ENCODE measurements at regions not wholly inside any gene's neighbourhood (a gene's known extent, or its start where the extent isn't known, plus 50 kb on each side); places are given as distances from the start of the nearest gene placed in this dataset.
"Not testable (repeated sequence)": the region's sequence is repeated elsewhere in the genome, so short reads cannot be mapped to it uniquely, and the experiment has no call there.

- H3K9me3 Mint-ChIP-seq: peaks cover 2 to 5% (median 5%) of the 10 kb centered on the region in 3 donors
- peak overlapping the region in 1 of 4 donors; percentile 53 for H3K4me3 Mint-ChIP-seq
- no peaks in the 10 kb centered on the region for H3K36me3 Mint-ChIP-seq
- H3K27ac Mint-ChIP-seq: no peak overlapping the region
- H3K27me3 Mint-ChIP-seq: peaks cover 8% of the 10 kb centered on the region
- no peaks in the 10 kb centered on the region for H3K4me1 Mint-ChIP-seq
Measured at GRCh38 chr11:134659882-134660281, 247.8 kb upstream of the B3GAT1 start.

GRCh38 chr11:134658481-134659225 lies 246.6 kb upstream of the B3GAT1 start:
- Mint-ChIP-seq H3K4me3 (no peak overlapping the region), H3K27ac (no peak overlapping the region), H3K27me3 (peaks cover 5% of the 10 kb centered on the region), H3K4me1 (no peaks in the 10 kb centered on the region), H3K36me3 (no peaks in the 10 kb centered on the region), H3K9me3 (peaks cover 2 to 5% (median 5%) of the 10 kb centered on the region in 3 donors)

- no peaks in the 10 kb centered on the region for H3K4me1 Mint-ChIP-seq
- H3K4me3 Mint-ChIP-seq: no peak overlapping the region
- peaks cover 13% of the 10 kb centered on the region for H3K27me3 Mint-ChIP-seq
- no peak overlapping the region for H3K27ac Mint-ChIP-seq
- H3K36me3 Mint-ChIP-seq: no peaks in the 10 kb centered on the region
- H3K9me3 Mint-ChIP-seq: peaks cover 4 to 5% (median 5%) of the 10 kb centered on the region in 3 donors
Measured at GRCh38 chr11:134657631-134658030, 245.6 kb upstream of the B3GAT1 start.

- Mint-ChIP-seq H3K27me3 (peaks cover 15% of the 10 kb centered on the region), H3K27ac (no peak overlapping the region), H3K9me3 (peaks cover 4 to 5% (median 5%) of the 10 kb centered on the region in 3 donors), H3K4me1 (no peaks in the 10 kb centered on the region), H3K36me3 (no peaks in the 10 kb centered on the region), H3K4me3 (no peak overlapping the region)
Measured at GRCh38 chr11:134656861-134657540, 245.0 kb upstream of the B3GAT1 start.

- not testable (repeated sequence) for H3K4me1 Mint-ChIP-seq, H3K4me3 Mint-ChIP-seq, H3K9me3 Mint-ChIP-seq, H3K36me3 Mint-ChIP-seq
- Mint-ChIP-seq H3K27me3 (peaks cover 16% of the 10 kb centered on the region), H3K27ac (peak overlapping the region in 1 of 3 donors; percentile 39)
Measured at GRCh38 chr11:134656086-134656840, 244.2 kb upstream of the B3GAT1 start.

GRCh38 chr11:134655189-134655989 lies 243.3 kb upstream of the B3GAT1 start:
- Mint-ChIP-seq H3K9me3 (peaks cover 2 to 5% (median 5%) of the 10 kb centered on the region in 3 donors), H3K27ac (no peak overlapping the region), H3K4me1 (no peaks in the 10 kb centered on the region), H3K36me3 (no peaks in the 10 kb centered on the region), H3K27me3 (peaks cover 16% of the 10 kb centered on the region), H3K4me3 (no peak overlapping the region)

GRCh38 chr11:134654161-134654915 lies 242.3 kb upstream of the B3GAT1 start:
- Mint-ChIP-seq H3K27ac (no peak overlapping the region), H3K36me3 (no peaks in the 10 kb centered on the region), H3K4me3 (peak overlapping the region in 1 of 4 donors; percentile 50), H3K27me3 (peaks cover 16% of the 10 kb centered on the region), H3K9me3 (peaks cover 0 to 3% (median 2%) of the 10 kb centered on the region in 3 donors), H3K4me1 (no peaks in the 10 kb centered on the region)

GRCh38 chr11:134652586-134653255 lies 240.7 kb upstream of the B3GAT1 start:
- Mint-ChIP-seq H3K27me3 (peaks cover 16% of the 10 kb centered on the region), H3K4me1 (no peaks in the 10 kb centered on the region), H3K36me3 (no peaks in the 10 kb centered on the region), H3K27ac (no peak overlapping the region), H3K4me3 (no peak overlapping the region), H3K9me3 (peaks cover 0 to 2% (median 2%) of the 10 kb centered on the region in 3 donors)

GRCh38 chr11:134647066-134647743 lies 235.2 kb upstream of the B3GAT1 start:
- Mint-ChIP-seq H3K4me1 (no peaks in the 10 kb centered on the region), H3K9me3 (no peaks in the 10 kb centered on the region), H3K4me3 (no peak overlapping the region), H3K36me3 (no peaks in the 10 kb centered on the region), H3K27me3 (peaks cover 4% of the 10 kb centered on the region), H3K27ac (no peak overlapping the region)

GRCh38 chr11:134646561-134646960 lies 234.5 kb upstream of the B3GAT1 start:
- no peak overlapping the region for H3K4me3 Mint-ChIP-seq
- no peaks in the 10 kb centered on the region for H3K36me3 Mint-ChIP-seq
- peaks cover 4% of the 10 kb centered on the region for H3K27me3 Mint-ChIP-seq
- H3K4me1 Mint-ChIP-seq: no peaks in the 10 kb centered on the region
- no peaks in the 10 kb centered on the region for H3K9me3 Mint-ChIP-seq
- no peak overlapping the region for H3K27ac Mint-ChIP-seq

- Mint-ChIP-seq H3K27me3 (peaks cover 4% of the 10 kb centered on the region), H3K4me1 (no peaks in the 10 kb centered on the region), H3K9me3 (no peaks in the 10 kb centered on the region), H3K36me3 (no peaks in the 10 kb centered on the region), H3K27ac (no peak overlapping the region), H3K4me3 (no peak overlapping the region)
Measured at GRCh38 chr11:134645576-134645975, 233.5 kb upstream of the B3GAT1 start.

- Mint-ChIP-seq H3K36me3 (no peaks in the 10 kb centered on the region), H3K27ac (no peak overlapping the region), H3K4me1 (no peaks in the 10 kb centered on the region), H3K4me3 (no peak overlapping the region), H3K9me3 (no peaks in the 10 kb centered on the region), H3K27me3 (peaks cover 1% of the 10 kb centered on the region)
Measured at GRCh38 chr11:134644476-134645456, 232.7 kb upstream of the B3GAT1 start.

All from IgD-negative memory B cell (primary cell).